ENCODE measurements at regions not wholly inside any gene's neighbourhood (a gene's known extent, or its start where the extent isn't known, plus 50 kb on each side); places are given as distances from the start of the nearest gene placed in this dataset.

- Histone ChIP-seq H3K9ac (ENCODE audit: low read length in 5 of 5) (no peak overlapping the region), H3K4me3 (ENCODE audit: low read depth in 1 of 5, low read length in 5 of 5) (no peak overlapping the region), H3K4me1 (ENCODE audit: control insufficient read depth in 5 of 5, insufficient read depth in 5 of 5, low read length in 5 of 5) (peaks cover 0 to 13% (median 7%) of the 10 kb centered on the region in 5 donors), H3K27ac (ENCODE audit: low read depth, low read length) (peak overlapping the region; percentile 61), H3K36me3 (ENCODE audit: control insufficient read depth in 5 of 5, insufficient read depth in 5 of 5, low read length in 5 of 5) (no peaks in the 10 kb centered on the region), H3K27me3 (ENCODE audit: control insufficient read depth in 5 of 5, insufficient read depth in 4 of 5, low read length in 5 of 5) (no peaks in the 10 kb centered on the region), H3K9me3 (ENCODE audit: control insufficient read depth in 5 of 5, low read length in 5 of 5) (no peaks in the 10 kb centered on the region)
Measured at GRCh38 chr18:44626807-44627206, 53.9 kb upstream of the SETBP1 start.

GRCh38 chr18:44627280-44627679, 53.4 kb upstream of the SETBP1 start:
- Histone ChIP-seq H3K4me3 (ENCODE audit: low read depth in 1 of 5, low read length in 5 of 5) (no peak overlapping the region), H3K4me1 (ENCODE audit: control insufficient read depth in 5 of 5, insufficient read depth in 5 of 5, low read length in 5 of 5) (peaks cover 0 to 13% (median 7%) of the 10 kb centered on the region in 5 donors), H3K27ac (ENCODE audit: low read depth, low read length) (peak overlapping the region; percentile 61), H3K9me3 (ENCODE audit: control insufficient read depth in 5 of 5, low read length in 5 of 5) (no peaks in the 10 kb centered on the region), H3K9ac (ENCODE audit: low read length in 5 of 5) (no peak overlapping the region), H3K27me3 (ENCODE audit: control insufficient read depth in 5 of 5, insufficient read depth in 4 of 5, low read length in 5 of 5) (no peaks in the 10 kb centered on the region), H3K36me3 (ENCODE audit: control insufficient read depth in 5 of 5, insufficient read depth in 5 of 5, low read length in 5 of 5) (no peaks in the 10 kb centered on the region)

DNA sequence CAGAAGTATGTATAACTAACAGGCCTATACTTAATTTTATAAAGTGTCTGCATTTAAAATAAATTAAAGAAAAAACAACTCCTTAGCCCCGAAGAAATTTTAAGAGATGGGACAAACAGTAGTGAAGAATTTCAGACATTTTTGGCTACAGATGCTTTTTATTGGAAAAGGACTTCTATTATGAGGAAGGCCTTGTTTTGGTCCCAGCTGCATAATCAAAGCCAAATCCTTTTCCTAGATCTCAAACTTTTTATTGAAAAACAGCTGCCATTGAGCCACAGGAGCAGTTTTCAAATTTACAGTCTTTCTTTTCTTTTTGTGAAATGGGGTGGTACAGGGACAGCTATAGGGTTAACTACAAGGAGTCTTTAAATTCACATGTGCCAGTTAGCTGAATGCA, 51.3 kb upstream of the SETBP1 start:
- Histone ChIP-seq H3K27me3 (ENCODE audit: control insufficient read depth in 5 of 5, insufficient read depth in 4 of 5, low read length in 5 of 5) (no peaks in the 10 kb centered on the region), H3K27ac (ENCODE audit: low read depth, low read length) (no peak overlapping the region), H3K4me3 (ENCODE audit: low read depth in 1 of 5, low read length in 5 of 5) (no peak overlapping the region)

GRCh38 chr18:44630118-44630517, 50.6 kb upstream of the SETBP1 start:
- no peaks in the 10 kb centered on the region for H3K36me3 ChIP-seq (ENCODE audit: control insufficient read depth in 5 of 5, insufficient read depth in 5 of 5, low read length in 5 of 5)

More for the DNA sequence above, 51.3 kb upstream of the SETBP1 start:
- Histone ChIP-seq H3K4me1 (ENCODE audit: control insufficient read depth in 5 of 5, insufficient read depth in 5 of 5, low read length in 5 of 5) (peaks cover 0 to 13% (median 7%) of the 10 kb centered on the region in 5 donors), H3K9ac (ENCODE audit: low read length in 5 of 5) (no peak overlapping the region), H3K9me3 (ENCODE audit: control insufficient read depth in 5 of 5, low read length in 5 of 5) (no peaks in the 10 kb centered on the region), H3K36me3 (ENCODE audit: control insufficient read depth in 5 of 5, insufficient read depth in 5 of 5, low read length in 5 of 5) (no peaks in the 10 kb centered on the region)

More at GRCh38 chr18:44630118-44630517, 50.6 kb upstream of the SETBP1 start:
- no peak overlapping the region for H3K27ac ChIP-seq (ENCODE audit: low read depth, low read length)
- H3K4me3 ChIP-seq (ENCODE audit: low read depth in 1 of 5, low read length in 5 of 5) = no peak overlapping the region
- H3K27me3 ChIP-seq (ENCODE audit: control insufficient read depth in 5 of 5, insufficient read depth in 4 of 5, low read length in 5 of 5) = no peaks in the 10 kb centered on the region
- no peaks in the 10 kb centered on the region for H3K9me3 ChIP-seq (ENCODE audit: control insufficient read depth in 5 of 5, low read length in 5 of 5)
- H3K9ac ChIP-seq (ENCODE audit: low read length in 5 of 5) = no peak overlapping the region
- H3K4me1 ChIP-seq (ENCODE audit: control insufficient read depth in 5 of 5, insufficient read depth in 5 of 5, low read length in 5 of 5) = peaks cover 0 to 13% (median 7%) of the 10 kb centered on the region in 5 donors

All from subcutaneous abdominal adipose tissue (tissue), 5 donors.